ENCODE measurements at regions not wholly inside any gene's neighbourhood (a gene's known extent, or its start where the extent isn't known, plus 50 kb on each side); places are given as distances from the start of the nearest gene placed in this dataset.

- TF ChIP-seq CTCF (IDR thresholded peaks at IDR 0.05) (no peak), POLR2A (IDR thresholded peaks at IDR 0.05) (no peak)
Observed at GRCh38 chr2:240210198-240210965, 69.9 kb upstream of the OTOS start.
